ENCODE measurements at regions not wholly inside any gene's neighbourhood (a gene's known extent, or its start where the extent isn't known, plus 50 kb on each side); places are given as distances from the start of the nearest gene placed in this dataset.

GRCh38 chr6:44624226-44624625 is 236.7 kb downstream of the CDC5L start:
- no peak overlapping the region for H3K4me3 ChIP-seq (ENCODE audit: extremely low read depth, insufficient read depth, low read length, poor library complexity, severe bottlenecking)
- 35 to 57% methylated on average over 1 to 3 of the region's 5 CpGs for WGBS, 2 experiments (ENCODE audit: insufficient coverage in 2 of 2)

GRCh38 chr6:44624936-44625573 is 237.5 kb downstream of the CDC5L start:
- no peaks in the 10 kb centered on the region for H3K36me3 ChIP-seq (ENCODE audit: control insufficient read depth, insufficient read depth, low read length)
- peaks cover 16% of the 10 kb centered on the region for H3K4me1 ChIP-seq (ENCODE audit: control insufficient read depth, insufficient read depth, low read length, poor library complexity, severe bottlenecking)
- 34 to 50% methylated on average over 5 to 8 of the region's 8 CpGs for WGBS, 2 experiments (ENCODE audit: insufficient coverage in 2 of 2)
- no peak overlapping the region for H3K4me3 ChIP-seq (ENCODE audit: extremely low read depth, insufficient read depth, low read length, poor library complexity, severe bottlenecking)
- no peak overlapping the region for H3K27ac ChIP-seq (ENCODE audit: low read depth, low read length, severe bottlenecking)
- H3K9me3 ChIP-seq (ENCODE audit: control insufficient read depth, low read length), result no peaks in the 10 kb centered on the region

More at GRCh38 chr6:44624226-44624625, 236.7 kb downstream of the CDC5L start:
- peaks cover 11% of the 10 kb centered on the region for H3K4me1 ChIP-seq (ENCODE audit: control insufficient read depth, insufficient read depth, low read length, poor library complexity, severe bottlenecking)
- H3K36me3 ChIP-seq (ENCODE audit: control insufficient read depth, insufficient read depth, low read length), result no peaks in the 10 kb centered on the region
- H3K27ac ChIP-seq (ENCODE audit: low read depth, low read length, severe bottlenecking), result no peak overlapping the region
- H3K9me3 ChIP-seq (ENCODE audit: control insufficient read depth, low read length), result no peaks in the 10 kb centered on the region

GRCh38 chr6:44625996-44626395 is 238.5 kb downstream of the CDC5L start:
- WGBS, 2 experiments (ENCODE audit: insufficient coverage in 2 of 2), result 89 to 96% methylated on average over 2 of the region's 2 CpGs
- no peak overlapping the region for H3K4me3 ChIP-seq (ENCODE audit: extremely low read depth, insufficient read depth, low read length, poor library complexity, severe bottlenecking)
- H3K36me3 ChIP-seq (ENCODE audit: control insufficient read depth, insufficient read depth, low read length), result no peaks in the 10 kb centered on the region
- H3K27ac ChIP-seq (ENCODE audit: low read depth, low read length, severe bottlenecking), result no peak overlapping the region
- peaks cover 21% of the 10 kb centered on the region for H3K4me1 ChIP-seq (ENCODE audit: control insufficient read depth, insufficient read depth, low read length, poor library complexity, severe bottlenecking)
- H3K9me3 ChIP-seq (ENCODE audit: control insufficient read depth, low read length), result no peaks in the 10 kb centered on the region

- peaks cover 26% of the 10 kb centered on the region for H3K4me1 ChIP-seq (ENCODE audit: control insufficient read depth, insufficient read depth, low read length, poor library complexity, severe bottlenecking)
- WGBS, 2 experiments (ENCODE audit: insufficient coverage in 2 of 2), result 88 to 96% methylated on average over 3 to 9 of the region's 9 CpGs
- H3K4me3 ChIP-seq (ENCODE audit: extremely low read depth, insufficient read depth, low read length, poor library complexity, severe bottlenecking), result no peak overlapping the region
- no peaks in the 10 kb centered on the region for H3K9me3 ChIP-seq (ENCODE audit: control insufficient read depth, low read length)
- H3K36me3 ChIP-seq (ENCODE audit: control insufficient read depth, insufficient read depth, low read length), result no peaks in the 10 kb centered on the region
- H3K27ac ChIP-seq (ENCODE audit: low read depth, low read length, severe bottlenecking), result no peak overlapping the region
Observed at GRCh38 chr6:44626616-44627015, 239.1 kb downstream of the CDC5L start.

- Histone ChIP-seq H3K27ac (ENCODE audit: low read depth, low read length, severe bottlenecking) (no peak overlapping the region), H3K4me1 (ENCODE audit: control insufficient read depth, insufficient read depth, low read length, poor library complexity, severe bottlenecking) (peaks cover 31% of the 10 kb centered on the region), H3K9me3 (ENCODE audit: control insufficient read depth, low read length) (no peaks in the 10 kb centered on the region), H3K36me3 (ENCODE audit: control insufficient read depth, insufficient read depth, low read length) (no peaks in the 10 kb centered on the region), H3K4me3 (ENCODE audit: extremely low read depth, insufficient read depth, low read length, poor library complexity, severe bottlenecking) (no peak overlapping the region)
- 67 to 71% methylated on average over 10 of the region's 23 CpGs for WGBS, 2 experiments (ENCODE audit: insufficient coverage in 2 of 2)
Observed at GRCh38 chr6:44627091-44627882, 239.8 kb downstream of the CDC5L start.

GRCh38 chr6:44627883-44628271 is 240.4 kb downstream of the CDC5L start:
- Histone ChIP-seq H3K36me3 (ENCODE audit: control insufficient read depth, insufficient read depth, low read length) (no peaks in the 10 kb centered on the region), H3K9me3 (ENCODE audit: control insufficient read depth, low read length) (no peaks in the 10 kb centered on the region), H3K4me3 (ENCODE audit: extremely low read depth, insufficient read depth, low read length, poor library complexity, severe bottlenecking) (no peak overlapping the region), H3K4me1 (ENCODE audit: control insufficient read depth, insufficient read depth, low read length, poor library complexity, severe bottlenecking) (peaks cover 31% of the 10 kb centered on the region), H3K27ac (ENCODE audit: low read depth, low read length, severe bottlenecking) (no peak overlapping the region)
- WGBS, 2 experiments (ENCODE audit: insufficient coverage in 2 of 2), result 33 to 100% methylated on average over 2 to 3 of the region's 7 CpGs

GRCh38 chr6:44628347-44628746 is 240.8 kb downstream of the CDC5L start:
- no peak overlapping the region for H3K27ac ChIP-seq (ENCODE audit: low read depth, low read length, severe bottlenecking)
- no peaks in the 10 kb centered on the region for H3K36me3 ChIP-seq (ENCODE audit: control insufficient read depth, insufficient read depth, low read length)
- H3K4me3 ChIP-seq (ENCODE audit: extremely low read depth, insufficient read depth, low read length, poor library complexity, severe bottlenecking), result no peak overlapping the region
- H3K4me1 ChIP-seq (ENCODE audit: control insufficient read depth, insufficient read depth, low read length, poor library complexity, severe bottlenecking), result peaks cover 31% of the 10 kb centered on the region
- H3K9me3 ChIP-seq (ENCODE audit: control insufficient read depth, low read length), result no peaks in the 10 kb centered on the region
- 73 to 83% methylated on average over 2 to 3 of the region's 3 CpGs for WGBS, 2 experiments (ENCODE audit: insufficient coverage in 2 of 2)

- peaks cover 24% of the 10 kb centered on the region for H3K4me1 ChIP-seq (ENCODE audit: control insufficient read depth, insufficient read depth, low read length, poor library complexity, severe bottlenecking)
- no peaks in the 10 kb centered on the region for H3K9me3 ChIP-seq (ENCODE audit: control insufficient read depth, low read length)
- no peak overlapping the region for H3K27ac ChIP-seq (ENCODE audit: low read depth, low read length, severe bottlenecking)
- H3K4me3 ChIP-seq (ENCODE audit: extremely low read depth, insufficient read depth, low read length, poor library complexity, severe bottlenecking), result no peak overlapping the region
- no peaks in the 10 kb centered on the region for H3K36me3 ChIP-seq (ENCODE audit: control insufficient read depth, insufficient read depth, low read length)
- 69 to 71% methylated on average over 6 to 7 of the region's 7 CpGs for WGBS, 2 experiments (ENCODE audit: insufficient coverage in 2 of 2)
Observed at GRCh38 chr6:44629636-44630035, 242.1 kb downstream of the CDC5L start.

GRCh38 chr6:44630125-44631028 is 242.9 kb downstream of the CDC5L start:
- no peak overlapping the region for H3K27ac ChIP-seq (ENCODE audit: low read depth, low read length, severe bottlenecking)
- no peaks in the 10 kb centered on the region for H3K9me3 ChIP-seq (ENCODE audit: control insufficient read depth, low read length)
- no peaks in the 10 kb centered on the region for H3K36me3 ChIP-seq (ENCODE audit: control insufficient read depth, insufficient read depth, low read length)
- WGBS, 2 experiments (ENCODE audit: insufficient coverage in 2 of 2), result 23% methylated on average over 4 to 7 of the region's 10 CpGs
- H3K4me3 ChIP-seq (ENCODE audit: extremely low read depth, insufficient read depth, low read length, poor library complexity, severe bottlenecking), result no peak overlapping the region
- H3K4me1 ChIP-seq (ENCODE audit: control insufficient read depth, insufficient read depth, low read length, poor library complexity, severe bottlenecking), result peaks cover 20% of the 10 kb centered on the region

- no peak overlapping the region for H3K27ac ChIP-seq (ENCODE audit: low read depth, low read length, severe bottlenecking)
- H3K4me1 ChIP-seq (ENCODE audit: control insufficient read depth, insufficient read depth, low read length, poor library complexity, severe bottlenecking), result peaks cover 20% of the 10 kb centered on the region
- no peaks in the 10 kb centered on the region for H3K9me3 ChIP-seq (ENCODE audit: control insufficient read depth, low read length)
- no peaks in the 10 kb centered on the region for H3K36me3 ChIP-seq (ENCODE audit: control insufficient read depth, insufficient read depth, low read length)
- WGBS, 2 experiments (ENCODE audit: insufficient coverage in 2 of 2), result 78 to 87% methylated on average over 4 to 5 of the region's 6 CpGs
- no peak overlapping the region for H3K4me3 ChIP-seq (ENCODE audit: extremely low read depth, insufficient read depth, low read length, poor library complexity, severe bottlenecking)
Observed at GRCh38 chr6:44631968-44632367, 244.5 kb downstream of the CDC5L start.
